Fibroblast of skin of right quadriceps (primary cell): ENCODE measurements at regions not wholly inside any gene's neighbourhood (a gene's known extent, or its start where the extent isn't known, plus 50 kb on each side); places are given as distances from the start of the nearest gene placed in this dataset.

Experiments
- DNase-seq: peaks from one replicate; pipeline ENCODE4 v3.0.0-alpha.2; 2013

DNA sequence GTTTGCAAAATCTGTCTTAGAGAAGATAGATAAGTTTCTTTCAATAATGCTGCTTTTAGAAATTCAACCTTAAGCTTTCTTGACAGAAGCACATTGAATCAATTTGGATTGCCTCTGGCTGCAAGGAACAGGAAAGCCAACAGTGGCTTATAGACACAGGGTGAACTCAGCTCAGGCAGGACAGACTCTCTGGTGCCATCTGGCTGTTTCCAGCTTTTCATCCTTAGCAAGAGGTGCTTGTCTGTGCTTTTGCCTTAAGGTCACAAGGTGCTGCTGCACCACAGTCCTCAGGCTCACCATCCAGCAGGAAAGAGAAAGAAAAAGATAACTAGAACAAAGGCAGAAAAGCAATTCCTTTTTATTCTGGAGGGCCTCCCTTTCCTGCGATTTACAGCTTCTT is 93.7 kb upstream of the ETS2 start:
- peak; percentile 36 for DNase-seq

DNA sequence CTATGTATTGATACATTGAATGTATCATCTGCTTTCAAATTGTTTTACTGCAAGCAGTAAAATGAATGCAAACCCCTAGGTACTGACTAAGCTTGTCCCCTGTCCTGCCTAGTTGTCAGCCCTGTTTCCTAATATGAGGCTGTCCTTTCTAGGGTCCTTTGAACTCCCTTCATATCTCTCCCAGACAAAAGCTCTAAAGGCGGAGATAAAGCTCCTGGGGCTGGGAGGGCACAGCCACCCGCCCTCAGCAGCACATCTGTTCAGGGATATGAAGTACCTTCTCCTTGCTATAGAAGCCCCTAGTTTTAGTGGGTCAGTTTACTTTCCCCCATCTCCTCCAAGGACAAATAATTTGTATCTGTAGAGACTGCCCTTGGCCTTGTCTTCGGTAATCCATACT is 93.1 kb upstream of the ETS2 start:
- no peak for DNase-seq

DNA sequence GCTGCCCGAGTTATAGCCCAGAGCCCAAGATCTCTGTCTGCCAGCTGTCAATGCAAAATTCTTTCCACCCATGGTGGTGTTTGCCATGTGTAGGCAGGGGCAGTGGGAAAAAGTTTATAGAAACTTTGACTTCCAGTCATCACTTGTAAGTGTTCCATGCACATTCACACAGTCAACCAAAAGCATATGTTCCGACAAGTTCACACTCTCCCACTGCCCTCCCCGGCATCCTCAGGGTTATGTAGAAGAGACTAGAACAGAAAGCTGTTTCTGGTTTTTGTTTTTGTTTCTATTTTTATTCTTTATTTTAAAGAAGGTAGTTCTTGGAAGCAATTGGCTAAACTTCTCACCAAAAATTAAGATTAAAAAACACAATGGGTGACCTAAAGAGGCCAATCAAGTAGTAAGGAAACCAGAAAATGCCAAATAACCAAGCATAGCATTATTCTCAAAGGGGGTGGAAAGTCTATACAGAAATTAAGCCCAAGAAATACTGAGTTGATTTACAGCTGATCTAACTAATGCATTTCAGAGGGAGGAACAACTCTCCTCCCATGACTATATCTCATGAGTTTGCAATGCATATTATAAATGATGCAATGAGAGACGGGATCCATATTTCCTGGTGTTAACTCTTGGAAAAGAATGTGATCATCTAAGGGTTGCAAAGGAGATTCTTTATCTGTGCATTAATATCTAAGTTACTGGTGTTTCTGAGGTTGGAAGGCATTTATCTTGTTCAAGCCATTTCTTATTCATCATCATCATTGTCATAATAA is 91.5 kb upstream of the ETS2 start:
- DNase-seq = peak; percentile 41

DNA sequence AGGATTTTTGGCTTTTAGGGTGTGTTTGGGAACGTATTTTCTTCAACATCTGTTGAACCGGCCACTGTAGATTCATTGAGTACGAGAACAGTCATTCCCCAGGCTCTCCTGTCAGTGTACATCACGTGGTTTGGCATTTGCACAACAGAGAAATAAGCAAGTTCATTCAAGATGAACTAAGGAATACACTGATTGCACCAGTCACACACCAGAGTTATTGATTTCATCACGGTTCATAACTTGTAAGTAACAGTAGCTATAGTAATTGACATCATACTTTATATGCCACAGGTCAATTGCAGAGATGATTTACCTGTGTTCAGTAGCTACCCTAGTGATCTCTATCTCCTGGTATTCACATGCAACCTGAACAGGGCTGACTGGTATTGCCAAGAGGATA is 90.7 kb upstream of the ETS2 start:
- peak; percentile 32 for DNase-seq

DNA sequence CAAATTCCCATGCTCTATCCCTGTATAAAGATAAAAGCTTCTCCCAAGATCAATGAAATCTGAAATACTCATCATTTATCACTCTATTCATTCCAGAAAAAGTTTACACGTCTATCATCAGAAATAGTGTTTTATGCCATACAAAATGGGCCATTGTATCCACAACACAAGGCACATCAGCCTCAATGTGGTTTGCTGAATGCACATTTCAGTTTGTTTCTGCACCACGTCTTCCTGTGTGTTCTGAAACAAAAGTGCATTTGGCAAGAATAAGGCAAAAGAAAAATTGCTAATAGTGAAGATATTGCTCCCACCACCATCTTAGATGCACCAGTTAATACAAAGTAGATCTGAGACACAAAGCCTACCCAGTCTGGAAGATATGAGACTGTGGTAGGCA is 89.6 kb upstream of the ETS2 start:
- no peak for DNase-seq

DNA sequence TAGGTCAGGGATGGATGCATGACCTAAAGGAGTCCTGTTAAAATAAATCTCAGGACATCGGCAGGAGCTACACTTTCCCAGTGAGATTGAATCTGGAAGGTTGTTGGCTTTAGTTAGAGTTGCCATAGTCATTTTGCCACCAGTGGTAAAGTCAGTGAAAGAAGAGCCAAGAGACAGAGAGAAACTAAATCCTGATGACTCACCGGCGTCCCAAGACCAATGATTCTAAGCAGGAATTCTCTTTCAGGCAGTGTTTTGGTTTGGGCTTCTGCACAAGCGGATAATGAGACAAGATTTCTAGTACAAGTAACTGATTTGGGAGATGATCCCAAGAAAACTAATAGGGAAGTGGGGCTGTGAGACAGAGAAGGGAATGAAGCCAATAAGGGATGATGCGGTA is 88.8 kb upstream of the ETS2 start:
- DNase-seq = peak; percentile 36

- no peak for DNase-seq
Measured at GRCh38 chr21:38718481-38718880, 87.2 kb upstream of the ETS2 start.

- no peak for DNase-seq
Measured at GRCh38 chr21:38720074-38720473, 85.7 kb upstream of the ETS2 start.

- no peak for DNase-seq
Measured at GRCh38 chr21:38721055-38721454, 84.7 kb upstream of the ETS2 start.

DNA sequence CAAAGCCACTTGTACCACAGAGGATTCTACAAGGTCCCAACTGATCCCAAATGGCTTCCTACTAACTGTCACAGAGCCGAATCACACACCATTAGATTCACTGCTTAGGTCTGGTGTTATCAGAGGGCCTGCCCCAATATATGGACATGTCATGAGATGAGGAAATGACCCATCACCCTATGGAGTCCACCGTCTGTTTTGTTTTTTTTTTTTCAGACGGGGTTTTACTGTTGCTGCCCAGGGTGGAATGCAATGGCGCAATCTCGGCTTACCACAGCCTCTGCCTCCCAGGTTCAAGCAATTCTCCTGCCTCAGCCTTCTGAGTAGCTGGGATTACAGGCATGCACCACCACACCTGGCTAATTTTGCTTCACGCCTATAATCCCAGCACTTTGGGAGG is 83.8 kb upstream of the ETS2 start:
- DNase-seq = peak; percentile 24

DNA sequence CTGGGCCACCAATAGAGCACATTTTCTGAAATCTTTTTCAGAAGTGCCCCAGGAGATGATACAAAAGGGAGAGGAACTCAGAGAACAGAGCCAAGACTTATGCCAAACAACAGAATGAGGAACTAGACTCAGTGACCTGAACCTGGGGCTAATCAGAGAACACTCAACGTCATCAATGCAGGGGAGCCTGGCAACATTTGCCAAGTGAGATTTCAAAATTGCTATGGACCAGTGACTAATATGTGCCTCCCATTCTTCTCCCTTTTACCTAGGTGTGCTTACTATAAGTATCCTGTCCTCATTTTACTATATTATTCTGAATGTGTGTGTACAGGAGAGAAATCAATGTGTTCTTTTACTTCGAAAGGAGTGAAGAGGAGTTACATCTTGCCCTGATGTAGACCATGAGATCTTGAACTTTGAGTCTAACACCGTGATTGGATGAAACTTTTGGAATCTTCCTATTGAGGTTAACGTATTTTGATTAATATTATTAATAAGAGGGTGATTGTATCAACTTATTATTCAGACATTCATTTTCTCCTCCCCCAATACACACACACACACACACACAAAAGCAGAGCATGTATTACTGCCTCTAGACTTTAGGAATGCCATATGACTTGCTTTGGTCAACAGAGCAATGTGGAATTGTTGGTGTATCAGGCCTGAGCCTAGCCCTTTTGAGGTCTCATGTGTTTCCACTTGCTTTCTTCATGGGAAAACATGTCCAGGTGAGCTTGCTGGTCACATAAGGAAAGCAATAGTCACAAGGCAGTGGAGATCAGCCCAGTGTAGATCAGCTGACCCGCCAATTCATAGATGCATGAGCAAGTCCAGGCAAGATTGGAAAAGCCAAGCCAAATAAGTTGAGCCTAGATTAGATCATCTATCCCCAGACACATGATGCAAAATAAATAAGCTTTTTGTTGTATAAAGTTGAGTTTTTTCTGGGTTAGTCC is 80.3 kb upstream of the ETS2 start:
- no peak for DNase-seq

GRCh38 chr21:38726482-38726881 is 79.2 kb upstream of the ETS2 start:
- no peak for DNase-seq

- DNase-seq = peak; percentile 18
Measured at GRCh38 chr21:38729291-38729690, 76.4 kb upstream of the ETS2 start.

DNA sequence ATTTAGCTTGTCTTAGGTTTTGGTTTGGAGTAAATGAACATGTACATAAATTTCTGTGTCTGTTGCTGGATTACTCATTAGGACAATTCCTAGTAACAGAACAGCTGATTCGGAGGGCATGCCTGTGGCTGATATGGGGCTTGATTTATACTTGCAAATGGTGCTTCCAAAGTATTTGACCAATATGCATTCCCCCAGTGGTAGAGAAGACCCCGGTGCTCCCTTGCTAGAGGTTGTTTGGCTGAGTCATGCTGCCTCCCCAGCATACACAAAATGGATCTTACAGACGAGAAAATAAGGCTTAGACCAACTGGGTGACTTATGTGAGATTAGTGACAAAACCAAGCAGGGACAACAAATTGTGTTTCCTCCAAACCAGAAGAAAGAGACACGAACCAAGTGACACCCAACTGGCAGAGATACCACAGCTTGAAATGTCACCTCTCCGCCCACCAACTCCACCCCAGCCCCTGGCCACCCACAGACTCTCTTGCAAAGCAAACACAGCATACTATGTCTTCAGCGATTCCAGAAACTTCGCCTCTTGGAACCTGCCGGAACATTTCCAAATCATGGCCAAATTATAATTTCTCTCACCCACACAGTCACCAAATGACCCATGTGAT is 75.9 kb upstream of the ETS2 start:
- peak; percentile 74 for DNase-seq

DNA sequence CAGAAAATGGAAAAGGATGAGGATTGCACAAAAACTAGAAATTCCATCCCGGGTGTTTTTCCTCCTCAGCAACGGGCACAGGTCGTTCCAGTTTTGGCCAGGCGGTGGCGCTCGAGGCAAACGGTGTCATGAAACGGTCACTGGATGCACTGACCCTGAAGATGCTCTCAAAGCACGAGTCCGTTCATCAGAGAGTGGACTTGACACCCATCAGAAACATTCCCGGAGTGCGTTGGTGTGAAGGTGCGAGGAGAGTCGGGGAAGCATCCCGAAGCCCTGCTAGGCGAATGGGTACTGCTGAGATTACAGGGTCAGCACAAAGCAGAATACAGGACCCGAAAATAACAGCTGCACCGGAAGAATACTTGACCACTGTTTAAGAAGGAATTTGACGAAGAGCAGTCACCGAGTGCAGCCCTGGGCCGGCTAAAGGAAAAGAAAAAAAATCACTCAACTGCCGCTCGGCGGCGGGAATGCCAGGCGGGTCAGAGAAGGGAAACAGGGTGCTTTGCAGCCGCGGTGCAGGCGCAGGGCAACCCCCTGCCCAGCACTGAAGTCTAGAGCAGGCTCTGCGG is 71.7 kb upstream of the ETS2 start:
- DNase-seq = peak; percentile 66

DNA sequence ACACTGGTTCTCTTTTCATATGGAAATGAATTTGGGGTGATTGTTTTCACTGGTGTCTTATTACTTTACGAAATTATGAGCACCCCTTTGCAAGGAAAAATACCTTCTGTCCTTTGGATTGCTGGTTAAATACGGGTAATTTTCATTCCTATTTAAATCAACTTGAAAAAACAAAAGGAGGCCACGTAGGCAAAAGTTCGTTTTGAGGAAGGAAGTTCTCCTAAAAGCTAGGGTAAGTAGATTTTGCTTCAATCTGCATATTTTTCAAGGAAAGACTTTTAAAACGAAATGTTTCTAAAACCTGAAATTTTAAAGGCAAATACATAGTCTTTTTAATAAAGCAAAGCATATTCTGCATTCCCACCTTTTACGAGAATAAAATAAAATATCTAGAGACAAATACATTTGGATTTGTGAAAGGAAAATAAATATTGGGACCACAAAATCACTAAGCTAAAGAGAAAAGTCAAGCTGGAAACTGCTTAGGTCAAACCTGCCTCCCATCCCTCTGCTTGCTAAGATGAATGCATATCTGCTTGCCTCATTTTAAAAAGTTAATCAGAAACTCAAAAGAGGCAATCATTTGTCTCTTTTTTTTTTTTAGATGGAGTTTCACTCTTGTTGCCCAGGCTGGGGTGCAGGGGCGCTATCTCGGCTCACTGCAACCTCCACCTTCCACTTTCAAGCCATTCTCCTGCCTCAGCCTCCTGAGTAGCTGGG is 70.9 kb upstream of the ETS2 start:
- no peak for DNase-seq

GRCh38 chr21:38735626-38736206 is 70.0 kb upstream of the ETS2 start:
- no peak for DNase-seq

- no peak for DNase-seq
Measured at GRCh38 chr21:38740090-38740489, 65.6 kb upstream of the ETS2 start.

GRCh38 chr21:38741092-38741949 is 64.4 kb upstream of the ETS2 start:
- DNase-seq = no peak

GRCh38 chr21:38741950-38742256 is 63.8 kb upstream of the ETS2 start:
- DNase-seq = no peak

DNA sequence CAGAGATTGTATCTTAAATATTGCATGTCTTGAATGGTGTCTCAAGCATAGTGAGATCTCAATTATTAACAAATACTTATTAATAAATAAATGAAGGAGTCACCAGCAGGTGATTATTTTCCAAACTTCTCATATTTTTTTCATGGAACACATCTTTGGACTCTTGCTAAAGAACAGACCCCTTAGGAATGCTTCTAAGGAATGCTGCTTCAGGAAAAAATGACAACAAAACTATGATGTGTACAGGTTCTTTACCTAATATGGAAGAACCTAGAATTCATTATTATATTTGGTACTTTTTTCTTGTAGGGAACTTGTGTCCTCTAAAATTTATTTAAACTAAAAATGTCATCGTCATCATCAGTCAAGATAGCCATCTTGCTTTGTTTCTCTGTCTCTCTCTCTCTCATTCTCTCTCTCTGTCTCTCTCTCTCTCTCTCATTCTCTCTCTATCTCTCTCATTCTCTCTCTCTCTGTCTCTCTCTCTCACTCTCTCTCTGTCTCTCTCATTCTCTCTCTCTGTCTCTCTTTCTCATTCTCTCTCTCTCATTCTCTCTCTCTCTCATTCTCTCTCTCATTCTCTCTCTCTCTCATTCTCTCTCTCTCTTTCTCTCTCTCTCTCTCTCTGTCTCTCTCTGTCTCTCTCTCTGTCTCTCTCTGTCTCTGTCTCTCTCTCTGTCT is 63.0 kb upstream of the ETS2 start:
- DNase-seq = peak; percentile 20
